ENCODE measurements at regions not wholly inside any gene's neighbourhood (a gene's known extent, or its start where the extent isn't known, plus 50 kb on each side); places are given as distances from the start of the nearest gene placed in this dataset.

DNA sequence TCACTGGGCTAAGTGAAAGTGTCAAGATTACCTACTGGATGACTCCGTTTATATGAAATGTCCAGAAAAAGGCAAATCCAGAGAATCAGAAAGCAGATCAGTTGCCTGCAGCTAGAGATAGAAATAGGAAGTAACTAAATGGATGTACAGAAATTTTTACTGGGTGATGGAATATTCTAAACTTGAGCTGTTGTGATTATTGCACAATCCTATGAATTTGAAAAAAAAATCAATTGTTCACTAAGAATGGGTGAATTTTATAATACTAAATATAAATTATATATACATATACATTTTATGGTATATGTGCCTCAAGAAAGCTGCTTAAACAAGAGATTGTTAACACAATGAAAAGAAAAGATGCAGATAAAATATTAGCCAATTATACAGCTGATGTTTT is 181.1 kb upstream of the C16orf82 start:
- CTCF ChIA-PET = no interaction called here
- no peak overlapping the region for H3K4me3 ChIP-seq (ENCODE audit: low read depth, low read length)
- H3K27me3 ChIP-seq (ENCODE audit: control insufficient read depth, insufficient read depth, low read length) = peaks cover 3% of the 10 kb centered on the region
- TF ChIP-seq, protein P1, sequence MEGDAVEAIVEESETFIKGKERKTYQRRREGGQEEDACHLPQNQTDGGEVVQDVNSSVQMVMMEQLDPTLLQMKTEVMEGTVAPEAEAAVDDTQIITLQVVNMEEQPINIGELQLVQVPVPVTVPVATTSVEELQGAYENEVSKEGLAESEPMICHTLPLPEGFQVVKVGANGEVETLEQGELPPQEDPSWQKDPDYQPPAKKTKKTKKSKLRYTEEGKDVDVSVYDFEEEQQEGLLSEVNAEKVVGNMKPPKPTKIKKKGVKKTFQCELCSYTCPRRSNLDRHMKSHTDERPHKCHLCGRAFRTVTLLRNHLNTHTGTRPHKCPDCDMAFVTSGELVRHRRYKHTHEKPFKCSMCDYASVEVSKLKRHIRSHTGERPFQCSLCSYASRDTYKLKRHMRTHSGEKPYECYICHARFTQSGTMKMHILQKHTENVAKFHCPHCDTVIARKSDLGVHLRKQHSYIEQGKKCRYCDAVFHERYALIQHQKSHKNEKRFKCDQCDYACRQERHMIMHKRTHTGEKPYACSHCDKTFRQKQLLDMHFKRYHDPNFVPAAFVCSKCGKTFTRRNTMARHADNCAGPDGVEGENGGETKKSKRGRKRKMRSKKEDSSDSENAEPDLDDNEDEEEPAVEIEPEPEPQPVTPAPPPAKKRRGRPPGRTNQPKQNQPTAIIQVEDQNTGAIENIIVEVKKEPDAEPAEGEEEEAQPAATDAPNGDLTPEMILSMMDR (IDR thresholded peaks at IDR 0.05; ENCODE audit: low read depth, low read length) = no peak
- DNase-seq (ENCODE audit: low read depth, low spot score) = no peak
- no peaks in the 10 kb centered on the region for H3K9me3 ChIP-seq (ENCODE audit: control insufficient read depth, insufficient read depth, low read length)
- POLR2A ChIA-PET = no interaction called here
- no peak overlapping the region for H3K27ac ChIP-seq (ENCODE audit: low read depth, low read length)

DNA sequence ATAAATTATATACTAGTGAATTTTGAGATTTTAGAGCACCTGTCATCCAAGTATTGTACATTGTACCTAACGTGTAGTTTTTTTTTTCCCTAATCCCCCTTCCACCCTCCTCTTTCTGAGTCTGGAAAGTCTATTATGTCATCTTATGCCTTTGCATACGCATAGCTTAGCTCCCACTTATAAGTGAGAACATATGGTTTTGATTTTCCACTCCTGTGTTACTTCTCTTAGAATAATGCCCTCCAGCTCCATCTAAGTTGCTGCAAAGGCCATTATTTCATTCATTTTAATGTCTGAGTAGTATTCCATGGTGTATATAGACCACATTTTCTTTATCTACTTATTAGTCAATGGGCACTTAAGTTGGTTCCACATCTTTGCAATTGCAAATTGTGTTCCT is 177.0 kb upstream of the C16orf82 start:
- TF ChIP-seq, protein P1 (IDR thresholded peaks at IDR 0.05; ENCODE audit: low read depth, low read length) = no peak
- ChIA-PET CTCF (no interaction called here), POLR2A (no interaction called here)
- H3K27ac ChIP-seq (ENCODE audit: low read depth, low read length) = no peak overlapping the region
- no peak for DNase-seq (ENCODE audit: low read depth, low spot score)
- H3K4me3 ChIP-seq (ENCODE audit: low read depth, low read length) = no peak overlapping the region
- H3K9me3 ChIP-seq (ENCODE audit: control insufficient read depth, insufficient read depth, low read length) = no peaks in the 10 kb centered on the region
- no peaks in the 10 kb centered on the region for H3K27me3 ChIP-seq (ENCODE audit: control insufficient read depth, insufficient read depth, low read length)

DNA sequence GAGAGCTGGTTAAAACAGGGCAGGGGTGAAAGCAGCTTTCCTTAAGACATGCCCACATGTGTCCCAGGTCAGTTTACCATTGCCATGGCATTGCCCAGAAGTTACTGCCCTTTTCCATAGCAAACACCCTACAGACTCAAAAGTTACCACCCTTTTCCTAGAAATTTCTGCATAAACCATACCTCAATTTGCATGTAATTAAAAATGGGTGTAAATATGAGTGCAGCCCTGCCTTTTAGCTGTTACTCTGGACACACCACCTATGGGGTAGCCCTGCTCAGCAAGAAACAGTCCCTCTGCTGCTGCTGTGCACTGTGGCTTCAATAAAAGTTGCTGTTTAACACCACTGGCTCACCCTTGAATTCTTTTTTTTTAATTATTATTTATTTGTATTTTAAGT is 168.5 kb upstream of the C16orf82 start:
- H3K27ac ChIP-seq (ENCODE audit: low read depth, low read length) = no peak overlapping the region
- CTCF ChIA-PET = no interaction called here
- H3K9me3 ChIP-seq (ENCODE audit: control insufficient read depth, insufficient read depth, low read length) = no peaks in the 10 kb centered on the region
- POLR2A ChIA-PET = no interaction called here
- H3K27me3 ChIP-seq (ENCODE audit: control insufficient read depth, insufficient read depth, low read length) = no peaks in the 10 kb centered on the region
- H3K4me3 ChIP-seq (ENCODE audit: low read depth, low read length) = no peak overlapping the region
- DNase-seq (ENCODE audit: low read depth, low spot score) = no peak
- TF ChIP-seq, protein P1 (IDR thresholded peaks at IDR 0.05; ENCODE audit: low read depth, low read length) = no peak

DNA sequence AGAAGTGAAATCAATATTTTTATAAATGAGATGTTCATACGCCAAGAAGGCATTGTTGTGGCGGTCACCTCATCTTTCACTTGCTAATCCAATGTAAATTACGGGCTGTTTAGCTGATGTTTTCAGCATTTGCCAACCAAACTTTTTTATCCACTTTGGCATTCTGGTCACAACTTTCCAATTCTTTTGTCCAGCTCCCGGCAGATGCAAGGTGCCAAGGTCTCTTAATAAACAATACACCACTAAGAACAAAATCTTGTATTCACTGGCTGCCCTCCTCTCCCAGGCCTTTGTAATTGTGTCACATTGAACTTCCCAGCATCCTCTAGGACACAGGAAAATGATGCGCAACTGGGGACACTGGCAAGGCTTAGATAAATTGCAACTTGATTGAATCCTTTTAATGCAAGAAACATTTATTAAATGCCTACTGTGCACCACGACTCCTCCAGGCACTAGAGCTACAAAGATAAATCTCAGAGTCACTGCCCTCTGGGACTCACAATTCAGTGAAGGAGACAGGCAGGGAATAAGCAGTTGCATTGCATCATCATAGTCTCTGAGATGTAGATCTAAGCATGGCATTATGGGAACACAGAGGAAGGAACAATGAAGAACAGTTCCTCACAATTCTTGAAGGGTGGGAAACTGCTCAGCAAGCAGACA is 165.4 kb upstream of the C16orf82 start:
- CTCF ChIA-PET = no interaction called here

DNA sequence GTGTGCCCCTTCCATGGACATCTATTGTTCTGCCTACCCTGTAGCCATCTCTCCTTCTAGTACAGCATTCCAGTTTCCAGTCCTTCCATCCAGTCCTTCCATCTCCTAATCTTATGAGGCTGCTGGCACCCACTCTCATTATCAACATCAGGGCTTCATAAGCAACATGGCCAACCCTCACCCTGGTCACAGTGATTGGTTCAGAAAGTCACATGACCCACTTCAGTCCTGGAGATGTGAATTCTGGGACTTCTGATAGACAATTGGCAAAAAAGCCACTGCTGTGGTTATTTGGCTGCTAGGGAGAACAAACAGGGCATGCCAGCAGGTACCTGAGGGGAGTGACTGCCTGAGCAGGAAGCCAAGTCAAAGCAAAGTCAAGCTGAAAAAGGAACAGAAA is 164.7 kb upstream of the C16orf82 start:
- no peak overlapping the region for H3K27ac ChIP-seq (ENCODE audit: low read depth, low read length)
- H3K9me3 ChIP-seq (ENCODE audit: control insufficient read depth, insufficient read depth, low read length) = no peaks in the 10 kb centered on the region
- ChIA-PET CTCF (no interaction called here), POLR2A (no interaction called here)
- no peak overlapping the region for H3K4me3 ChIP-seq (ENCODE audit: low read depth, low read length)
- DNase-seq (ENCODE audit: low read depth, low spot score) = no peak
- peaks cover 2% of the 10 kb centered on the region for H3K27me3 ChIP-seq (ENCODE audit: control insufficient read depth, insufficient read depth, low read length)
- TF ChIP-seq, protein P1 (IDR thresholded peaks at IDR 0.05; ENCODE audit: low read depth, low read length) = no peak

More for the DNA sequence above, 165.4 kb upstream of the C16orf82 start:
- POLR2A ChIA-PET = no interaction called here
- Histone ChIP-seq H3K4me3 (ENCODE audit: low read depth, low read length) (no peak overlapping the region), H3K27ac (ENCODE audit: low read depth, low read length) (no peak overlapping the region), H3K27me3 (ENCODE audit: control insufficient read depth, insufficient read depth, low read length) (no peaks in the 10 kb centered on the region), H3K9me3 (ENCODE audit: control insufficient read depth, insufficient read depth, low read length) (no peaks in the 10 kb centered on the region)
- TF ChIP-seq, protein P1 (IDR thresholded peaks at IDR 0.05; ENCODE audit: low read depth, low read length) = no peak
- no peak for DNase-seq (ENCODE audit: low read depth, low spot score)
